ENCODE measurements at regions not wholly inside any gene's neighbourhood (a gene's known extent, or its start where the extent isn't known, plus 50 kb on each side); places are given as distances from the start of the nearest gene placed in this dataset.

DNA sequence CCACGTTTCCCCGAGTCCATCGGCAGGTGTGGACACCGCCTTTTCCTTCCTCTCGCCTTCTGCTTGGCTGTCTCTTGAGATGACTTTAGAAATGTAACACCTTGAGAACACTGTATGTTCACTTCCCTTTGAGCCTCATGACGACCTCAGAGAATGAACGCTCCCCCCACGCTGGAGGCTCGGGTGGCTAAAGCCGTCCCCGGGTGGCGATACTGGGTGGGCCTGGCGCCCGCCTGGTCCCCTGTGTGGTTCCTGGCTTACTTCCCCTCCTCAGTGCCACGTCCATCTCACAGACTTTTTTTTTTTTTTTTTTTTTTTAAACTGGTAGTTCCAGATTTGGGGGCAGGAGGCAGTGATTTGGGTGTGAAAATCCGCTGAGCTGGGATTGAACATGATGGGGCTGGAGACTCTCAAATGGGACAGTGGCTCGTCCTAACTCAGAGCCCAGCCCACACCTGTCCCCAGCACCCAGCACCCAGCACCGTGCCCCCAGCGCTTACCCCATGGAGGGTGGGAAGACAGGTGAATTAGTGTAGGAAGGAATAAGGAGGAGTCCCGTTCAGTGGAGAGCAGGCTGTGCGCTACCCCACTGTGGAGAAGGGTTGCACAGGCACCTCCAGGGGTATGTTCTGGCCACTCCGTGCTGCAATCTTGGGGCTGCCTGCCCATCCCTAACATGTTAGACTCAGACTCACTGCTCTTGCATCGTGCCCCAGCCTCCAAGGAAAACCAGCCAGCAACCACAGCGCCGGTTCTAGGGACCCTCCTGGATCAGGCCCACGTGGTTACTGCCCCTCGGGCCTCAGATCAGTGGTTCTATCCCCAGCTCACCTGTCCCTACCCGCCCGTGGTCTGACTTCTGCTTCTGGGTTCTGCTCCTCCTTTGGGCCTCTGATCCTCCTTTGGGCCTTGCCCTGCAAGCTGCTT lies 174.0 kb downstream of the ASB1 start:
- no peak for DNase-seq

DNA sequence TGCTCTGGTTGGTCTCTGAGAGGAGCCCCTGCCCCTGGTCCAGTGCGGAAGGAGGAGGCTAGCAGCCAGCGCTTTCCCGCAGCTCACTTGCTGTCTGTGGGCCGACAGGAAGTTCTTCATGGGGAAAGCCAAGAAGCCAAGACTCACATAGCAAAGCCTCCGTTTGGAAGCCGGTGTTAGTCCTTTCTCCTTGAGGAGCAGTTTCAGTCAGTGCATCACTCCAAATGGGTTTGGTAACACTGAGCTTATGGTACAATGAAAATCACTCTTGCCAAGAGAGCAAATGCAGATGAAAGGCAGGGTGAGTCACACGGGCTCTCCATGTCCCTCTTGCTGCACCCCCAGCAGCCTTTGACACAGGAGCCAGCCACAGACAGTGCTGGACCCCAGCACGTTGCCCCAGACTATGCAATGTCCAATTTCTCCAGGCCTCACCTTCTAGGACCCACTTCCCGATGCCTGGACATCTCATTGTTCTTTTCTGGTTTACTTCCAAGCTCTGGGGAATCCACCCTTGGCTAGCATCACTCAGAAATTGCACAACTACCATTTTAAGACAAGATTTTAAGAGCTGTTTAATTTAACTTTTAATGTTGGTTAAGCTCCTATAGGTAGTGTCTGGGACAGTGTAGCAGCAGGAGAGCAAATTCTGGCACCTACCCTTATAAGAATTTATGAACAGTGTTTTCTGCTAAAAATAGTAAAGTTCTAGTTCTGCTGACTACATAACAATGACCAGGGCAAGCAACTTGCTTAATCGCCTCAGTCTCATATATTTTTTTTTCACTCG lies 174.9 kb downstream of the ASB1 start:
- no peak for DNase-seq

DNA sequence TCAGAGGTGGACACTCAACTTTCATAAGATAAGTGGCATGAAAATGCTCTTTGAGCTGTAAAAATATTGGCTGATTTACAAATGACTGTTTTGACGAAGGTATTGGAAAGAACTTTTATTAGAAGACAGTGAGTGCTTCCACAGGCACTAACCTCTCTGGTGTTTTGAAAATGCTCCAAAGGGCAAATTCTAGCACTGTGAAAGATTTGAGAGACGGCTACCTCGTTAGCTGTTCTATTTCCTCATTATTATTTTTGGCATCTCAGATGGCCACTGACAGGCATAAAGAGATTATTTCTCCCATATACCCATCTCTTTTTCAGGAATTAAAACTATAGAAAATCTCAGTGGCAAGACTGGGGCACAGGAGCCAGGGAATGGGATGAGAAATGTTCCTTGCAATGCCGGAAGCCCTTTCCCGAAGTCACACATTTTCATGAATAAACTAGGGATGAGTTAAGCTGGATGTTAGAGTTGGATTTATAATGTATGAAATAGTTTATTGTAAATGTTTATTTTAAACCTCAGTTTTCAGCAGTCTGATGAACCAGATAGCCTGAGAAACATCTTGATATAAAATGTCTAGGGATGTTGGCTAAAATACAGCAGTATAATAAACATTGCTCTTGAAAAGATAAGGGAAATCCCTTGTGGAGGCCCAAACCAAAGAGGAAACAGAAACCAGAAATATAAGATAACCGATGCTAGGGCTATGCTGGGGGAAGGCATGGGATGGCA lies 175.7 kb downstream of the ASB1 start:
- no peak for DNase-seq

DNA sequence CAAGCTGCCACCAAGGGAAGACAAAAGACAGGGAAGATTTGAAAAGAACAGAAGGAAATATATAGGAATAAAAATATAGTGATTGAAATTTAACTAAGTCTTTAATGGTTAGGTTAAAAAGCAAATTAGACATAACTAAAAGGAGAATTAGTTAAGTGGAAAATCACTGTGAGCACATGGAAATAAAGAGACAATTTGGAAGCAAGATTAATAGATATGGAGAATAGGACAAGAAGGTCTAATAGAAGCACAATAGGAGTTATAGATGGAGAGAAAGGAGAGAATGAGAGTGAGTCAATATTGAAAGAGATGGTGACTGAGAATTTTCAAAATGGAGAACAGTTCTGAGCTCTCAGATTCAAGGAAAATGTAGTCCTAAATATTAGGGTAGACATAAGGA lies 176.9 kb downstream of the ASB1 start:
- no peak for DNase-seq

DNA sequence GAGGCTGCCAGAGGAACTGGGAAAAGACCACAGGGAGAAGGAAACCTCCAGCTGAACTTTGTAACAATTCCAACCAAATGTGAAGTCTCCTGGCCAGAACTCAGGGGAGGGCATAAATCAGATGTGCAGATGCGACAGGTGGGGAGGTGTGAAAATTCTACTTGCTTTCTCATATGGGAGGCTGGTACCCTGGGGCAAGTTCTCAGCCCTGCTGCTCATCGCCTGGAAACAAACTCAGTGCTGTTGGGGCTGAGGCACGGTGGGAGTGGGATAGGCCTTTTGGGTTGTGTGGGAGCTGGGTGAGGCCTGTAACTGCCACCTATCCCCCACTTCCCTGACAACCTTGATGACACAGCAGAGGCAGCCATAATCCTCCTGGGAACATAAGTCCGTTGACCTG lies 179.6 kb downstream of the ASB1 start:
- no peak for DNase-seq

DNA sequence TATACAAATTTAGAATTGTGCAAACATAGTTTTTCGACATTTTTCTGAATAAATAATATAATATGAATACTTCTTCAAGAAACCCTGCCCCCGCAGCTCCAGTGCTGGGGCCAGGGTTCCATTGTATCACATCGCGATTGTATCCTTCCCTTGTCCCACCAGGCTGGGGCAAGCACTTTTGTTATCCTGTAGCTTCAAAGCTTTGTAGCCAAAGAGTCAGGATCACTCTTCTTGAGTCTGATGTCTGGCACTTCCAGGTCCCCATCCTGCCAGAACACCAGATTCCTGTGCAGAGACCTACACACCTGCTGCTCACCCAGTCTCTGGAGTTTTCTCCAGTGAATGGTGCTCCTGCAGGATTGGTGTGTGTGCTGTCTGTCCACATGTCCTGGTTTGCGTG lies 186.9 kb downstream of the ASB1 start:
- no peak for DNase-seq

DNA sequence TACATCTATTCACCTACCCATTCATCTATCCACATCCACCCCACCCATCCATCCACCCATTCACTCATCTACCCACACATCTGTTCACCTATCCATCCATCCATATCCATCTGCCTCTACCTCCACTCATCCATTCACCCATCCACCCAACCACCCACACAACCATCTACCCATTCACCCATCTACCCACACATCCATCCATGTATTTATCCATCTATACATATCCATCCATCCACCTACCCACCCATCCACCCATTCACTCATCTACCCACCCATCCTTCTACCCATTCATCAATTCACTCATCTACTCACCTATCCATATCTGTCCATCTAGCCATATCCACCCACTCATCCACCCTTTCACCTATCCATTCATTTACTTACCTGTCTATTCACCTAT lies 187.6 kb downstream of the ASB1 start:
- DNase-seq, result no peak

DNA sequence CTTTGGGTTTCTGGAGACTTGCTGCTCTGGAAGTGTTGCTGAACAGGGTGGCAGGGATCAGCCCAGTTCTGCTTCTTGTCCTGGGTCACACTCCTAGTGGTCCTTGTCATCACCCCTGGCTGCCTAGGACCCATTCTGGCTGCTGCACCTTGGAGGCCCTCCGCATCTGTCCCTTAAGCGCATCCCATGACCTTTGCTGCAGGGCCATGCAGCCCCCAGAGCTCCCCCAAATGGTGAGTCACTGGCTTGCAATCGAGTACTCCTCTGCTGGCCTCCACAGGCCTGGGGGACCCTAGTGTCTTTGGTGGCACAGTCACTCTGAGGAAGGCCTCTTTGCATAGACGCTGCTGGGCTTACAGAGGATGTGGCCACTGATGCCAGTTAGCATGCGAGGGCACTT lies 188.5 kb downstream of the ASB1 start:
- no peak for DNase-seq

DNA sequence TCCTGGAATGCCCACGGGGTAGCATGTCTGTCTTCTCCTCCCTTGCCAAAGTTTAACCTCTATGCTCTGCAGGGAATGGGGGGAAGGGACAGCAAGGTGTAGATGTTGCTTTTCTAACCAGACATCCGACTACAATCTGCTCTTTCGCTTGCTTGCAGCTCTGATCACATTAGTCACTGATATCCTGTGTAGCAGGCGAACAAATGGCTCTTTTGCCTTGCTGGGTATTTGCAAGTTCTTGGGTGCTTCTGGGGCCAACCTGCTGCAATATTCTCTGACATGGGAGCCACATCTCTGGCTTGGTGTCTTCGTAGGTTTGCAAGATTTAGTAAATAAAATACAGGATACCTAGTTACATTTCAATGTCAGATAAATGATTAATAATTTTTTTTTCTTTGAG lies 190.0 kb downstream of the ASB1 start:
- no peak for DNase-seq

DNA sequence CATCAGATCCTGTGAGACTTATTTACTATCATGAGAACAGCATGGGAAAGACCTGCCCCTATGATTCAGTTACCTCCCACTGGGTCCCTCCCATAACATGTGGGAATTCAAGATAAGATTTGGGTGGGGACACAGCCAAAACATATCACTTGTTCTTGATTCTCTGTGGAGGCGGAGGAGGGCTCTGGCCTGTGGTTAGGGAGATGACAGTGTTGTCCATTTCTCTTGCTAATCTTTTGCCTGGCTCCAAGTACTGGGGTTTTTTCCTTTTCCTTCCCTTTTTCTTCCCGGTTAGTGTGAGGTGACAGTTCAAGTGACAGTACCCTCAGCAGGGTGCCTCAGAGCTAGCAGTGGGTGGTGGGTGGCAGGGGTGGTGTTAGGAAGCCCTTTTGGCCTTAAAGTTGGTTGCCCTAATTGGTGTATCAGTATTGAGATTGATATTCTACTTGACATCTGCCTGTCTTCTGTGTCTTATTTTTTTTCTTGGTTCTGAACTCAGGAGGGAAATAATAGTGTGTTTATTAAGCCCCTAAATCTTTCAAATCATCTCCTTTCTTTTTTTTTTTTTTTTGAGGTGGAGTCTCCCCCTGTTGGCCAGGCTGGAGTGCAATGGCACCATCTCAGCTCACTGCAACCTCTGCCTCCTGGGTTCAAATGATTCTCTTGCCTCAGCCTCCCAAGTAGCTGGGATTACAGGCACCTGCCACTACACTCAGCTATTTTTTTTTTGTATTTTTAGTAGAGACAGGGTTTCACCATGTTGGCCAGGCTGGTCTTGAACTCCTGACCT lies 192.0 kb downstream of the ASB1 start:
- DNase-seq, result peak; percentile 5

DNA sequence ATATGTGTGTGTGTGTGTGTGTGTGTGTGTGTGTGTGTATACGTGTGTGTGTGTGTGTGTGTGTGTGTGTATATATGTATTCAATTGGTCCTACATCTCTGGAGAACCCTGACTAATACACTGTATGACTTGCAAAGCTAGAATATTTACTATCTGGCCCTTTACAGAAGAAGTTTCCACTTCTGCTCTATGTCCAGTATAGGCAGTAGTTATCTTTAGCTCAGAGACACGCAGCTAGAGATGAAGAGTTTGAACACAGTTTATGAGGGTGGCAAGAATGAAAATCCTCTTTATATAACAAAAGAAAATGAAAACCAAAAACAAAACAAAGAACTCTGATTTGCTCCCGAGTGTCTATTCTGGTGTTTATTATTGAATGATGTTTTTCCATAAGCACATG lies 201.2 kb downstream of the ASB1 start:
- DNase-seq, result no peak

DNA sequence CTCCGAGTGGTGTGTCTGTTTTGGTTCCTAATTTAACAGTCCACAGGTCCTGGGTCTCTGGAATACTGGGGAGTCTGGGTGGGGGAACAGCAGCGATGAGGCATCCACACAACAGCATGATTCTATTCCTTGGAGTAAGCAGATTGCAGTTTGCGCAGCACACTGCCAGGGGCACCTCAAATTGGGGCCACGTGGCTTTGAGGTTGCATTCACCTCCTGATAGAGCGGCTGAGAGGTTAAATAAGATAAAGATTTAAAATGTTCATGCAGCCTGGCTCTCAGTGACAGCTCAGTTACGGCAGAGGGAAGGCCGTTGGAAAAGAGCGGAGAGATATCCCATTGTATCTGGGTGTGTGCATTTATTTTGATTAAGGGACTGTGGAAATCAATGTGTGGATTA lies 202.3 kb downstream of the ASB1 start:
- DNase-seq, result no peak

DNA sequence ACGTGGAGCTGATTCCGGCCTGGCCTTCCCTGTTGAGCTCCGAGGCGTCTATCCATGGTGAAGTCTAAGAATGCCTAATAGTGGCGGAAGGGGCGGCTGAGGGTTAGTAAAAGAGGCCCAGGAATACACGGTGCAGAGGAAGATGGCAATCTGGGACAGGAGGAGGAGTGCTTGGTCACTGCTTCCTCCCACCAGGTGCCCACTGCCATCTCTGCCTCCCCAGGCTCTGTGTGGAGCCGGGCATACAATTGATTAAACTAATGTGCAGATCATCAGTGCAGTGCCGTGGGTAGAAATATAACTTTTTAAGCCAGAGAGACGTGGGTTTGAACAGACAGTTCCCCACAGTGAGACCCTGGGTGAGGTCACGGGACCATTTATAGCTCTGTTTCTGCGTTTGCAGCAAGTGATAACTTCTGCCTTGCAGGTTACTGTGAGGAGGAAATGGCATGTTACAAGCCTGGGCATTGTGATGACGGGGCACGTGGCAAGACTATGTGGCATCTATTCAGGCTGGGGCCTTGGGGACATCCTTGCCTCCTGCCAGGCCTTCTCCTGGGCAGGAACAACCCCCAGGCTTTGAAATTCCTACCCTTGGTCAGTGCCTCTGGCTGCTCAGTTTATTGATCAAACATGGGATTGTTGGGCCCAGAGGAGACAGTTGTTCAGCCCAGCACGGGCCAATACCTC lies 204.9 kb downstream of the ASB1 start:
- DNase-seq, result no peak

DNA sequence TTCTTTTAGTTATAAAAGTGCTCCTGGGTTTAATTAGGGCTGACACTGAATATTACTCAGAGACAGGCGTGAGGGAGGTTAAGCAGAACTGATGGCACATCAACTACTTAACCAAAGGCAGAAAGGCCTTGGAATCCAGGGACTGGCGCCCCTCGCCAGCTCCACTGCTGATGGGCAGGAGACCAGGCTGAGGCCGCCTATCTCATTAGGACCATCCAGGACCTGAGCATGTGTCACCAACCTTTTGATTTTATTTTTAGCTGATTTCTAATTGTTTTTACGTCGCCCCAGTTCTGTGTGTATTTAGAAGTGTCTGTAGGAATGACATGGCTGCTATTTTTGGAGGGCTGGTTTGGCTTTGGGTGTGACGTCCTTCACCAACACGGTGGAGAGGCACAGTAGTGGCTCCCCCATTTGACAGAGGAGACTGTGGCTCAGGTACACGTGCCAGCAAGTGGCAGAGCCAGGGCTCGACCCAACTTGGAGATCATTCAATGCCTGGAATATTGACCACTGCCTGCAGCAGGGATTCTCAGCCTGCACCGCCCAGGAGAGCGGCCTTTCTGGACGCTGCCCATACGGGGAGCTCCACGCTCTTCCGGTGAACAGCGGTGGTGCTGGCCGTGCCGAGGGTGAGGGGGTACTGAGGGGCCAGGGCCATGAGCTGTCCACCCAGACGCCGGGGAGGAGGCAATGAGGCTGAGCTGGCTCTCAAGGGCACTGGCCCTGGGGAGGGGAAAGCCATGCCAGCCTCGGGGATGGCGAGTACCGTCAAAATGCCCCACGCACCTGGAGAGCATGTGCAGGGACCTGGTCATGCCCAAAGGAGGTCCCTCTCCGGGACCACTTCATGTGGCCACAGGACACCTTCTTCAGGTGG lies 205.7 kb downstream of the ASB1 start:
- no peak for DNase-seq

DNA sequence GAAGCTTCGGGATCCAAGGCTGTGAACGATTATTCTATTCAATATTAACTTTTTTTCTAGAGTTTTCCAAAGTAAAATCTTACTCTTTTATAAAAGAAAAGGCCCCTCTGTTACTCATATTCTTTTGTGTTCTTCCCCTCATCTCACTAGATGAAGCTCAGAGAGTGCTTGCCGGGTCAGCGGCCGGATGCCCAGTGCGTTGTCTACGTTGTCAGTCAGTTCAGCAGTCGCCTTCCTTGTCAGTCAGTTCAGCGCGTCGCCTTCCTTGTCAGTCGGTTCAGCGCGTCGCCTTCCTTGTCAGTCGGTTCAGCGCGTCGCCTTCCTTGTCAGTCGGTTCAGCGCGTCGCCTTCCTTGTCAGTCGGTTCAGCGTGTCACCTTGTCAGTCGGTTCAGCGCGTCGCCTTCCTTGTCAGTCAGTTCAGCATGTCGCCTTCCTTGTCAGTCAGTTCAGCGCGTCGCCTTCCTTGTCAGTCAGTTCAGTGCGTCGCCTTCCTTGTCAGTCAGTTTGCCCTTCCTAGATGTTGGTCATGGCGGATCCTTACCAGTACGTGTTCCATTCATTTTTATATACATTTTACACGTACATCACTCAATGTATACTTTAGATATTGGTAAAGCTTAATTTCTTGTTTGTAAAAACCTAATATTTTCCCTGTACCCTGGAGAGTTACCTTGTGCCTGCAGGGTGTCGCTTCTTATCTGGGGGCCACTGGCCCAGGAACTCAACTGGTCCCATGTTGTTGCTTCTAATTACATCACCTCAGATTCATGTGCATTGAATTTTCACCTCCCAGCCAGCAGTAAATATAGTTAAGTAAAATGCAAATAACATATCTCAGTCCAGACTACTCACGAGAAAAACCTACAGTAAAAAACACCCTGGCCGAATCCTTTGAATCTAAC lies 206.9 kb downstream of the ASB1 start:
- DNase-seq, result no peak

DNA sequence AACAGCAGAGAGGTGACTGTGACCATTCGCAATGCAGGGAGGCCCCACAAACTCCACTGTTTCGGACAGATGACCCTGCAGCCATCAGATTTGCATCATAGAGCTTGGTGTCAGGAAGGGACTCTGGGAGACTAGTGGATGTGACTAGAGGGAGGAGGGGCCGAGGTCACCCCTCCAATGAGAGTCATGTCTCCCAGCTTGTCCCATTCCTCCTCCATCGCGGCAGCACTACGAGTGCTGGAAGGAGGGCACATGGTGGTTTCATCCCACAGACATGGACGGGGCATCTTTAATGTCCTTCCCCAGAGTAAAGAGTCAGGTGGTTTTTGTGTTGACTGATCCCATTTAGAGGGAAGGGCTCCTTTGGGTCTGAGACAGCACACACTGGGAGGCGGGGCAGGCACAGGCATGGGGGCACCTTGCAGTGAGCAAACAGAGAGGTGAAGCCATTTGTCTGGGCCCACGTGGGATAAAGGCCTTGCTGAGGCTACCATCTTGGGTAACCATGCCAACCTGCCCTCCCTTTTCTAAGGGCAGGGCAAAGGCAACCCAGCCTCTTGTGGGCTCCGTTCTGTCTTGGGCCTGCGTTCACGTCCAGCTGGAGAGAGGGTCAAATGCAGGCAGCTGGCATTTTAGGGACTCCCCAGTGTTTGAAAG lies 208.1 kb downstream of the ASB1 start:
- DNase-seq, result no peak

DNA sequence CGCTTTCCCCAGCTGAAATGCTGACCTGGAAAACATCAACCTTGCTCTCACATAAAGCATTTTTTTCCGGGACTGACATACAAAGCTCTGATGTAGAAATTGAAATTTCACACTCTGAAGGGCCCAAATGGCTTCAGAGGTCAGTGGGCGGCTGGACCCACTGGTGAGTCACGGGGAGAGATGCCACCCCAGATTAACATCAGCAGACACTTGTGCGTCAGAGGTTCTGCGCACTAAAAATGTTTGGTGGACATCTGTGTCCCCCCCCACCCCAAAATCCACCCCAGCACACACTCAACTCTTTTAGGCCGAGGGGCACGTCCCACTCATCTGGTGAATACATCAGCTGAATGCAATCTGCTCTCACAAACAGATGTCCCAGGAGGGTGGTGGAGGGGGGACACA lies 208.9 kb downstream of the ASB1 start:
- no peak for DNase-seq

DNA sequence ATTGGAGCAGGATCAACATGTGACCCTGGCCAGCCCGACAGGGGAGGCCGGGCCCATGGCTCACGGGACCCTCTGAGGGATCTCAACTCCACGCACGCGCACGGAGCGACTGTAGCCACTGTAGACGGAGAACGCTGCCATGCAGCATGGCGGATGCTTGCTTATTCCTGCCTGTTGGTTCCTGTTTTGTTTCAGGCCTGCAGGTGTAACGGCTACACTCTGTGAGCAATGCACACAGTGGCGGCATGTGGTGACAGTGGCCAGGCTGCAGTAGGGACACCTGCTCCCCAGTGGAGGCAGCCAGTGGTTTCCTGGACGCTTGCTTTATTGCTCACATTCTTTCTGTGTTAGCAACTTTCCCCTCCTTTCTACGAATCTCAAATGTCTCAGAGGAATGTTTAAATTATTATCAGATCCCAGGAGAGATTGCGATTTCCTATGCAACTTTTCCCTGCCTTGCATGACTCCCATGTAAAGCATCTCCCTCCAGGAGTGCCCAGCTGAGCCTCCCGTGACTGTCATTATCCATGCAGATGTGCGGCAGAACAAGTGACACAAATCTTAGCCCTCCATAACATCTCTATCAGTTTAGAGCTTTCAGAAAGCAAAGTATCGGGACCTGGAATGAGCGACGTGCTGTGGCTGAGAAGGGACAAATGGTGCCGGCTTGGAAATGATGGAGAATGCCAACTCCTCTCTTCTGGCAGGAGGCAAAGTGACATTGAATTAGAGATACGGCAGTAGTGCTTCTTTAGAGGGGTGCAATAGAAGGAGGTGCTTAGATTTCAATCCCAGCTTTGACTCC lies 209.7 kb downstream of the ASB1 start:
- DNase-seq, result no peak
